ENCODE measurements at regions not wholly inside any gene's neighbourhood (a gene's known extent, or its start where the extent isn't known, plus 50 kb on each side); places are given as distances from the start of the nearest gene placed in this dataset.

DNA sequence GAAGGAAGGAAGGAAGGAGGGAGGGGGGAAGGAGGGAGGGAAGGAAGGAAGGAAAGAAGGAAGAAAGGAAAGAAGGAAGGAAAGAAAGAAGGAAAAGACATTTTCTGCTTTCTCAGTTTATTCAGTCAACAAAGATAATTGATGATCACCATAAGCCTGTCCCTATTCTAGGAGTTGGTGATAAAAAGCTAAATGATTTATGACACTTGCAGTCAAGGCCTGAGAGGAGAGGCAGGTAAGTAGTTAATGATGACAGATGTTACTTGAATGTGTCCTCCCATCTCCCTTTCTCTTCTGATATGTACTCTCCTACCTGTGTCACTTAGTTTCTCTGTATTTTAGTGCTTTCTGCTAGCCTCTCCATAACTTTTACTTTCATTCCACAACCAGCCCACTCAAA is 141.3 kb downstream of the SLITRK6 start:
- CTCF ChIA-PET: no interaction called here
- POLR2A ChIA-PET: no interaction called here
- Mint-ChIP-seq H3K9me3 (ENCODE audit: unreplicated experiment) (peaks cover 10% of the 10 kb centered on the region), H3K4me1 (ENCODE audit: low read depth, unreplicated experiment) (no peaks in the 10 kb centered on the region), H3K4me3 (ENCODE audit: unreplicated experiment) (no peak overlapping the region), H3K27me3 (ENCODE audit: insufficient read depth, unreplicated experiment) (no peaks in the 10 kb centered on the region), H3K36me3 (ENCODE audit: insufficient read depth, unreplicated experiment) (no peaks in the 10 kb centered on the region), H3K27ac (ENCODE audit: unreplicated experiment) (no peak overlapping the region)
- Histone ChIP-seq H3K27me3 (replicated peaks; ENCODE audit: control insufficient read depth, insufficient read depth, low read length) (no peaks in the 10 kb centered on the region), H3K4me3 (ENCODE audit: low read depth, low read length) (no peak overlapping the region), H3K36me3 (ENCODE audit: control insufficient read depth, insufficient read depth, low read length) (no peaks in the 10 kb centered on the region), H3K9me3 (no peaks in the 10 kb centered on the region), H3K4me1 (no peaks in the 10 kb centered on the region)
- BruUV-seq (replicated peaks): no TSS peak
- intact Hi-C loops (cut with micrococcal nuclease; ENCODE audit: unreplicated experiment): no loop called here
- no peak for DNase-seq
- TF ChIP-seq, protein P1, sequence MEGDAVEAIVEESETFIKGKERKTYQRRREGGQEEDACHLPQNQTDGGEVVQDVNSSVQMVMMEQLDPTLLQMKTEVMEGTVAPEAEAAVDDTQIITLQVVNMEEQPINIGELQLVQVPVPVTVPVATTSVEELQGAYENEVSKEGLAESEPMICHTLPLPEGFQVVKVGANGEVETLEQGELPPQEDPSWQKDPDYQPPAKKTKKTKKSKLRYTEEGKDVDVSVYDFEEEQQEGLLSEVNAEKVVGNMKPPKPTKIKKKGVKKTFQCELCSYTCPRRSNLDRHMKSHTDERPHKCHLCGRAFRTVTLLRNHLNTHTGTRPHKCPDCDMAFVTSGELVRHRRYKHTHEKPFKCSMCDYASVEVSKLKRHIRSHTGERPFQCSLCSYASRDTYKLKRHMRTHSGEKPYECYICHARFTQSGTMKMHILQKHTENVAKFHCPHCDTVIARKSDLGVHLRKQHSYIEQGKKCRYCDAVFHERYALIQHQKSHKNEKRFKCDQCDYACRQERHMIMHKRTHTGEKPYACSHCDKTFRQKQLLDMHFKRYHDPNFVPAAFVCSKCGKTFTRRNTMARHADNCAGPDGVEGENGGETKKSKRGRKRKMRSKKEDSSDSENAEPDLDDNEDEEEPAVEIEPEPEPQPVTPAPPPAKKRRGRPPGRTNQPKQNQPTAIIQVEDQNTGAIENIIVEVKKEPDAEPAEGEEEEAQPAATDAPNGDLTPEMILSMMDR (IDR thresholded peaks at IDR 0.05; ENCODE audit: insufficient read depth in 1 of 2, low read depth in 1 of 2, low read length in 1 of 2, severe bottlenecking in 1 of 2, unreplicated experiment in 1 of 2): no peak

DNA sequence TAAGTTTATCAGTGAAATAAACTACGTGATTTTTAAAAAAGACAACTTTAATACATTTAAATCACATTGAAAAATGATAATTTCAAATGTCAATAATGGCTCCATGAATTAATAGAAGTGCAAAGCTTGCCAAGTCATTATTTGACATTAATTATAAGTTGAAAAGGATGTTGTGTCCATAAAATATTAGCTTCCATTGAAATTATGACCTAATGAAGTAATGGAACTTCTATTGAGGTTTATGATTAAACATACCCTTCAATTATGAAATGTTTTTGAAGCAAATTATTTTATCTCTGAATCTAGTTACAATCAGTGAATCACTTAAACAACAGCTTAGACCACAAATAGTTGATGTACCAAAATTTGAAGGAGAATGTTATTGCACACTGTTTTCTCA is 144.2 kb downstream of the SLITRK6 start:
- BruUV-seq (replicated peaks): no TSS peak
- no peaks in the 10 kb centered on the region for H3K27me3 ChIP-seq (replicated peaks; ENCODE audit: control insufficient read depth, insufficient read depth, low read length)
- intact Hi-C loops (cut with micrococcal nuclease; ENCODE audit: unreplicated experiment): no loop called here
- Mint-ChIP-seq H3K27ac (ENCODE audit: unreplicated experiment) (no peak overlapping the region), H3K4me1 (ENCODE audit: low read depth, unreplicated experiment) (no peaks in the 10 kb centered on the region), H3K4me3 (ENCODE audit: unreplicated experiment) (no peak overlapping the region), H3K36me3 (ENCODE audit: insufficient read depth, unreplicated experiment) (no peaks in the 10 kb centered on the region), H3K9me3 (ENCODE audit: unreplicated experiment) (no peaks in the 10 kb centered on the region), H3K27me3 (ENCODE audit: insufficient read depth, unreplicated experiment) (no peaks in the 10 kb centered on the region)
- no peak overlapping the region for H3K4me3 ChIP-seq (ENCODE audit: low read depth, low read length)
- ChIA-PET CTCF (no interaction called here), POLR2A (no interaction called here)
- no peaks in the 10 kb centered on the region for H3K9me3 ChIP-seq
- TF ChIP-seq, protein P1 (IDR thresholded peaks at IDR 0.05; ENCODE audit: insufficient read depth in 1 of 2, low read depth in 1 of 2, low read length in 1 of 2, severe bottlenecking in 1 of 2, unreplicated experiment in 1 of 2): no peak
- H3K4me1 ChIP-seq: no peaks in the 10 kb centered on the region
- DNase-seq: no peak
- no peaks in the 10 kb centered on the region for H3K36me3 ChIP-seq (ENCODE audit: control insufficient read depth, insufficient read depth, low read length)

DNA sequence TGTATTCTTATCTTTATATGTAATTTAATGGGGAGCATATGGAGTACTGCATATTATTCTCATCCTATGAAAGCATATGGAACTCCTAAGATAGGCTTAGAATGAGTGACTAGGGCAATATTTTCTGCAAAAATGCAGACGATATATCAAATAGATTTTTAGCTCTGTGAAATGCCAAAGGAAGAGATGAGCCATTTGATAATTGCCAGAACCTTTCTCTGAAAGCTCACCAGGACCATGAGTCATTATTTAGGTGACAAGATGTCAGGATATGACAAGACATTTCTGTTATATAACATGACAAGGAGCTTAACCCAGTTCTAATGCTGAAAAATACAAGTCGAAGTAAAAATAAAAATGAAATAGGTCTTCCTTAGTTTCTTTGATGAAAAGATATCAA is 145.0 kb downstream of the SLITRK6 start:
- POLR2A ChIA-PET: no interaction called here
- TF ChIP-seq, protein P1 (IDR thresholded peaks at IDR 0.05; ENCODE audit: insufficient read depth in 1 of 2, low read depth in 1 of 2, low read length in 1 of 2, severe bottlenecking in 1 of 2, unreplicated experiment in 1 of 2): no peak

More for the DNA sequence above, 145.0 kb downstream of the SLITRK6 start:
- intact Hi-C loops (cut with micrococcal nuclease; ENCODE audit: unreplicated experiment): no loop called here
- CTCF ChIA-PET: no interaction called here
- Histone ChIP-seq H3K4me3 (ENCODE audit: low read depth, low read length) (no peak overlapping the region), H3K4me1 (no peaks in the 10 kb centered on the region), H3K36me3 (ENCODE audit: control insufficient read depth, insufficient read depth, low read length) (no peaks in the 10 kb centered on the region), H3K27me3 (replicated peaks; ENCODE audit: control insufficient read depth, insufficient read depth, low read length) (no peaks in the 10 kb centered on the region), H3K9me3 (no peaks in the 10 kb centered on the region)
- no peaks in the 10 kb centered on the region for H3K36me3 Mint-ChIP-seq (ENCODE audit: insufficient read depth, unreplicated experiment)
- no peak overlapping the region for H3K4me3 Mint-ChIP-seq (ENCODE audit: unreplicated experiment)
- no peak for DNase-seq
- BruUV-seq (replicated peaks): no TSS peak
- no peaks in the 10 kb centered on the region for H3K4me1 Mint-ChIP-seq (ENCODE audit: low read depth, unreplicated experiment)
- H3K27ac Mint-ChIP-seq (ENCODE audit: unreplicated experiment): no peak overlapping the region
- H3K9me3 Mint-ChIP-seq (ENCODE audit: unreplicated experiment): no peaks in the 10 kb centered on the region
- H3K27me3 Mint-ChIP-seq (ENCODE audit: insufficient read depth, unreplicated experiment): no peaks in the 10 kb centered on the region

Data from Caco-2 (cell line).